ENCODE measurements at regions not wholly inside any gene's neighbourhood (a gene's known extent, or its start where the extent isn't known, plus 50 kb on each side); places are given as distances from the start of the nearest gene placed in this dataset.

DNA sequence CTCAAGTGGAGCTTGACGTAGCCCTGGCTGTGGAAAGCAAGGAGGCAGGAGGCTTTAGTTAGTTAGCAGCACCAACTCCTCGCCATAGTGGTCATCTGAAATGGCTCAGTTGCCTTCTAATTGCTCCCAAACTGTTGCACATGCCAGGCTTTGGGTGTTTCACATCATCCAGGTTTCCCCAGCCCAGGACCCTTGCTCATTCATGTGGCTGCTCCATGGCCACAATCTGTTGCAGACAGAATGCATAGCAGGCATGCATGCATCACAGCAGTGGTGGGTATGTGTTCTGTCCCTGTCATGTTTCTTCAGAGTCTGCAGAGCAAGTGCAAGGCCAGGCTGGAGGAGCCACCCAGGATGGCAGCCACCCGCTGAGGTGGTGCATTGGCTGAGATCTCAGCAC is 407.6 kb downstream of the TSHZ3 start:
- no peak overlapping the region for H3K14ac ChIP-seq (ENCODE audit: insufficient read depth, low read length)
- H3T11ph ChIP-seq (ENCODE audit: low read length): no peak overlapping the region
- no peak overlapping the region for H3K4ac ChIP-seq (ENCODE audit: low read depth, low read length)
- H2BK15ac ChIP-seq (ENCODE audit: low read depth, low read length): no peak overlapping the region
- H2BK120ac ChIP-seq (ENCODE audit: low read depth, low read length, poor library complexity, severe bottlenecking): no peak overlapping the region
- Mint-ChIP-seq H3K4me1 (peaks cover 0 to 5% of the 10 kb centered on the region in 2 experiments; a peak in 1 of 4 replicates), H3K4me3 (no peak overlapping the region), H3K9me3 (no peaks in the 10 kb centered on the region; a peak in 2 of 5 replicates), H3K27me3 (ENCODE audit: low read depth) (no peaks in the 10 kb centered on the region; the same call in 1 of the 2 replicates), H3K36me3 (ENCODE audit: insufficient read depth in 1 of 3, low read depth in 3 of 3) (peaks cover 0 to 2% (median 0%) of the 10 kb centered on the region in 3 experiments; a peak in 1 of 7 replicates), H3K27ac (no peak overlapping the region; a peak in 1 of 7 replicates)
- H2BK12ac ChIP-seq (ENCODE audit: insufficient read length, low read depth, low read length): no peak overlapping the region
- H2BK20ac ChIP-seq (ENCODE audit: low read depth, low read length, poor library complexity, severe bottlenecking): no peak overlapping the region
- no peaks in the 10 kb centered on the region for H3K27me3 ChIP-seq (ENCODE audit: insufficient read depth, low read length)
- no peak for DNase-seq
- H3K79me1 ChIP-seq (ENCODE audit: insufficient read depth, low read depth, low read length, poor library complexity, severe bottlenecking): no peaks in the 10 kb centered on the region
- no peaks in the 10 kb centered on the region for H3K79me2 ChIP-seq (ENCODE audit: insufficient read depth, low read length)
- no peak overlapping the region for H3K4me2 ChIP-seq (ENCODE audit: insufficient read depth, insufficient read length, low read length)
- H2AK5ac ChIP-seq (ENCODE audit: insufficient read length, low read length): no peak overlapping the region
- no peak overlapping the region for H3K27ac ChIP-seq (ENCODE audit: insufficient read length, low read depth, low read length)
- H4K91ac ChIP-seq (ENCODE audit: insufficient read length, low read depth, low read length): no peak overlapping the region
- no peaks in the 10 kb centered on the region for H4K20me1 ChIP-seq (ENCODE audit: control insufficient read depth, insufficient read depth, insufficient read length)
- H3K9me3 ChIP-seq (ENCODE audit: control insufficient read depth, low read depth, low read length): no peaks in the 10 kb centered on the region
- H3K9ac ChIP-seq (ENCODE audit: extremely low read depth, insufficient read length, low read length): no peak overlapping the region
- no peak overlapping the region for H2BK5ac ChIP-seq (ENCODE audit: insufficient read length, low read length)
- no peak overlapping the region for H3K23ac ChIP-seq (ENCODE audit: insufficient read length, low read depth, low read length)
- H4K5ac ChIP-seq (ENCODE audit: insufficient read length, low read depth, low read length): no peak overlapping the region
- WGBS (ENCODE audit: extremely low coverage, insufficient read length, low lambda C conversion rate): no CpG with 5 or more reads among the region's 3 CpGs
- H4K8ac ChIP-seq (replicated peaks; ENCODE audit: insufficient read length, low read depth, low read length): no peak overlapping the region
- TF ChIP-seq, protein P1, sequence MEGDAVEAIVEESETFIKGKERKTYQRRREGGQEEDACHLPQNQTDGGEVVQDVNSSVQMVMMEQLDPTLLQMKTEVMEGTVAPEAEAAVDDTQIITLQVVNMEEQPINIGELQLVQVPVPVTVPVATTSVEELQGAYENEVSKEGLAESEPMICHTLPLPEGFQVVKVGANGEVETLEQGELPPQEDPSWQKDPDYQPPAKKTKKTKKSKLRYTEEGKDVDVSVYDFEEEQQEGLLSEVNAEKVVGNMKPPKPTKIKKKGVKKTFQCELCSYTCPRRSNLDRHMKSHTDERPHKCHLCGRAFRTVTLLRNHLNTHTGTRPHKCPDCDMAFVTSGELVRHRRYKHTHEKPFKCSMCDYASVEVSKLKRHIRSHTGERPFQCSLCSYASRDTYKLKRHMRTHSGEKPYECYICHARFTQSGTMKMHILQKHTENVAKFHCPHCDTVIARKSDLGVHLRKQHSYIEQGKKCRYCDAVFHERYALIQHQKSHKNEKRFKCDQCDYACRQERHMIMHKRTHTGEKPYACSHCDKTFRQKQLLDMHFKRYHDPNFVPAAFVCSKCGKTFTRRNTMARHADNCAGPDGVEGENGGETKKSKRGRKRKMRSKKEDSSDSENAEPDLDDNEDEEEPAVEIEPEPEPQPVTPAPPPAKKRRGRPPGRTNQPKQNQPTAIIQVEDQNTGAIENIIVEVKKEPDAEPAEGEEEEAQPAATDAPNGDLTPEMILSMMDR (conservative IDR thresholded peaks at IDR 0.05): no peak
- H3K4me1 ChIP-seq (ENCODE audit: insufficient read depth, low read length): no peaks in the 10 kb centered on the region
- H3K18ac ChIP-seq (ENCODE audit: insufficient read length, low read depth, low read length): no peak overlapping the region
- no peaks in the 10 kb centered on the region for H3K23me2 ChIP-seq (ENCODE audit: insufficient read length, low read depth, low read length, poor library complexity, severe bottlenecking)
- no peak overlapping the region for H2AFZ ChIP-seq (ENCODE audit: low read length)
- no peak overlapping the region for H3K56ac ChIP-seq (ENCODE audit: insufficient read length, low read depth, low read length)

All from H9 (cell line).